ENCODE measurements at regions not wholly inside any gene's neighbourhood (a gene's known extent, or its start where the extent isn't known, plus 50 kb on each side); places are given as distances from the start of the nearest gene placed in this dataset.
A peak's percentile ranks its signal among the peaks of the same experiment; 100 is the strongest.

- no peak overlapping the region for H3K4me3 ChIP-seq (ENCODE audit: control insufficient read depth, low read depth, low read length)
- DNase-seq (ENCODE audit: low read depth): peak; percentile 79
- TF ChIP-seq CTCF (IDR thresholded peaks at IDR 0.05; ENCODE audit: control insufficient read depth, insufficient read depth, low read depth, low read length, missing control alignments): no peak
These were observed 465.3 kb upstream of the ARRDC3 start for GRCh38 chr5:91848453-91848852.

GRCh38 chr5:91841423-91841822 lies 458.3 kb upstream of the ARRDC3 start:
- DNase-seq (ENCODE audit: low read depth): no peak
- TF ChIP-seq CTCF (IDR thresholded peaks at IDR 0.05; ENCODE audit: control insufficient read depth, insufficient read depth, low read depth, low read length, missing control alignments): no peak
- no peak overlapping the region for H3K4me3 ChIP-seq (ENCODE audit: control insufficient read depth, low read depth, low read length)

GRCh38 chr5:91840412-91840811 lies 457.3 kb upstream of the ARRDC3 start:
- H3K4me3 ChIP-seq (ENCODE audit: control insufficient read depth, low read depth, low read length): no peak overlapping the region
- TF ChIP-seq CTCF (IDR thresholded peaks at IDR 0.05; ENCODE audit: control insufficient read depth, insufficient read depth, low read depth, low read length, missing control alignments): no peak
- DNase-seq (ENCODE audit: low read depth): no peak

- H3K4me3 ChIP-seq (ENCODE audit: control insufficient read depth, low read depth, low read length): no peak overlapping the region
- DNase-seq (ENCODE audit: low read depth): no peak
- no peak for TF ChIP-seq CTCF (IDR thresholded peaks at IDR 0.05; ENCODE audit: control insufficient read depth, insufficient read depth, low read depth, low read length, missing control alignments)
These were observed 456.6 kb upstream of the ARRDC3 start for GRCh38 chr5:91839721-91840120.

- no peak for DNase-seq (ENCODE audit: low read depth)
- no peak for TF ChIP-seq CTCF (IDR thresholded peaks at IDR 0.05; ENCODE audit: control insufficient read depth, insufficient read depth, low read depth, low read length, missing control alignments)
These were observed 456.1 kb upstream of the ARRDC3 start for GRCh38 chr5:91839233-91839632.

GRCh38 chr5:91830361-91830953 lies 447.3 kb upstream of the ARRDC3 start:
- H3K4me3 ChIP-seq (ENCODE audit: control insufficient read depth, low read depth, low read length): no peak overlapping the region
- no peak for DNase-seq (ENCODE audit: low read depth)
- TF ChIP-seq CTCF (IDR thresholded peaks at IDR 0.05; ENCODE audit: control insufficient read depth, insufficient read depth, low read depth, low read length, missing control alignments): no peak

More at GRCh38 chr5:91839233-91839632, 456.1 kb upstream of the ARRDC3 start:
- H3K4me3 ChIP-seq (ENCODE audit: control insufficient read depth, low read depth, low read length): no peak overlapping the region

- no peak overlapping the region for H3K4me3 ChIP-seq (ENCODE audit: control insufficient read depth, low read depth, low read length)
- TF ChIP-seq CTCF (IDR thresholded peaks at IDR 0.05; ENCODE audit: control insufficient read depth, insufficient read depth, low read depth, low read length, missing control alignments): no peak
- no peak for DNase-seq (ENCODE audit: low read depth)
These were observed 442.5 kb upstream of the ARRDC3 start for GRCh38 chr5:91825618-91826017.

Measured in AG09309 (cell line).